GM19467 (cell line): ENCODE measurements at regions not wholly inside any gene's neighbourhood (a gene's known extent, or its start where the extent isn't known, plus 50 kb on each side); places are given as distances from the start of the nearest gene placed in this dataset.
"Not testable (repeated sequence)": the region's sequence is repeated elsewhere in the genome, so short reads cannot be mapped to it uniquely, and the experiment has no call there.

ENCODE experiments used
- ATAC-seq: cut with Tn5 transposase; IDR thresholded peaks from one replicate; pipeline ENCODE4 v1.9.1; 2021; ENCODE audit warnings: mild to moderate bottlenecking, moderate library complexity; ENCODE audit not compliant: unreplicated experiment

GRCh38 chr6:94902974-94903628 is 674.2 kb upstream of the MANEA start:
- ATAC-seq: no peak

GRCh38 chr6:94899191-94899590 is 678.1 kb upstream of the MANEA start:
- no peak for ATAC-seq

GRCh38 chr6:94894300-94894699 is 683.0 kb upstream of the MANEA start:
- ATAC-seq: no peak

GRCh38 chr6:94893327-94893726 is 684.0 kb upstream of the MANEA start:
- no peak for ATAC-seq

GRCh38 chr6:94873819-94874218 is 703.5 kb upstream of the MANEA start:
- ATAC-seq: not testable (repeated sequence)

- ATAC-seq: no peak
These were observed 715.2 kb upstream of the MANEA start for GRCh38 chr6:94862112-94862511.

GRCh38 chr6:94859924-94860323 is 717.4 kb upstream of the MANEA start:
- no peak for ATAC-seq

- ATAC-seq: not testable (repeated sequence)
These were observed 720.3 kb upstream of the MANEA start for GRCh38 chr6:94856999-94857398.

- not testable (repeated sequence) for ATAC-seq
These were observed 726.0 kb upstream of the MANEA start for GRCh38 chr6:94851329-94851728.

- no peak for ATAC-seq
These were observed 731.6 kb upstream of the MANEA start for GRCh38 chr6:94845742-94846141.

- no peak for ATAC-seq
These were observed 742.1 kb upstream of the MANEA start for GRCh38 chr6:94835264-94835663.

- ATAC-seq: no peak
These were observed 763.5 kb upstream of the MANEA start for GRCh38 chr6:94813806-94814205.

- ATAC-seq: no peak
These were observed 776.0 kb upstream of the MANEA start for GRCh38 chr6:94801344-94801743.

GRCh38 chr6:94785514-94785913 is 791.8 kb upstream of the MANEA start:
- no peak for ATAC-seq

- ATAC-seq: not testable (repeated sequence)
These were observed 792.3 kb upstream of the MANEA start for GRCh38 chr6:94785081-94785480.

- no peak for ATAC-seq
These were observed 808.1 kb upstream of the MANEA start for GRCh38 chr6:94769197-94769596.

- ATAC-seq: peak; percentile 83
These were observed 825.5 kb upstream of the MANEA start for GRCh38 chr6:94751641-94752329.

GRCh38 chr6:94736236-94736635 is 841.1 kb upstream of the MANEA start:
- no peak for ATAC-seq

- ATAC-seq: no peak
These were observed 842.1 kb upstream of the MANEA start for GRCh38 chr6:94735270-94735669.

- no peak for ATAC-seq
These were observed 842.6 kb upstream of the MANEA start for GRCh38 chr6:94734751-94735150.

GRCh38 chr6:94733066-94733465 is 844.3 kb upstream of the MANEA start:
- no peak for ATAC-seq

- no peak for ATAC-seq
These were observed 849.6 kb upstream of the MANEA start for GRCh38 chr6:94727710-94728109.

GRCh38 chr6:94721459-94721858 is 855.9 kb upstream of the MANEA start:
- ATAC-seq: no peak
